Neural cell (in vitro differentiated cells): ENCODE measurements at regions not wholly inside any gene's neighbourhood (a gene's known extent, or its start where the extent isn't known, plus 50 kb on each side); places are given as distances from the start of the nearest gene placed in this dataset.

Experiments used
- H2AFZ ChIP-seq: fragments of 200-600, 300-800 bp; sonication (generic), shearing (Covaris generic); 2 replicates; pipeline ENCODE4 v1.6.0; 2014; ENCODE audit warnings: low read depth, mild to moderate bottlenecking, antibody characterized with exemption, low read length, moderate library complexity
- H3F3A ChIP-seq: fragments of 200-600 bp; shearing (Covaris generic); 2 replicates; pipeline ENCODE4 v1.6.1; 2016; ENCODE audit warnings: mild to moderate bottlenecking, moderate library complexity, mixed read lengths, antibody characterized with exemption, low read length; ENCODE audit not compliant: insufficient read depth, poor library complexity, severe bottlenecking
- H3K27ac ChIP-seq: fragments of 200-600, 300-800 bp; sonication (generic), shearing (Covaris generic); 2 replicates; pipeline ENCODE4 v1.5.1; 2014; ENCODE audit warnings: mild to moderate bottlenecking, low read length, moderate library complexity
- H3K27me3 ChIP-seq: fragments of 300-800, 200-600 bp; sonication (generic), shearing (Covaris generic); 2 replicates; pipeline ENCODE4 v1.6.0; 2014; ENCODE audit warnings: mild to moderate bottlenecking, low read depth, low read length, moderate library complexity; ENCODE audit not compliant: insufficient read depth
- H3K36me3 ChIP-seq: fragments of 300-800, 200-600 bp; sonication (generic), shearing (Covaris generic); 2 replicates; pipeline ENCODE4 v1.5.1; 2014; ENCODE audit warnings: mild to moderate bottlenecking, antibody characterized with exemption, low read length, moderate library complexity; ENCODE audit not compliant: insufficient read depth
- H3K4me2 ChIP-seq: fragments of 300-800, 200-600 bp; sonication (generic), shearing (Covaris generic); 2 replicates; pipeline ENCODE4 v1.6.0; 2014; ENCODE audit warnings: mild to moderate bottlenecking, low read length
- H3K4me3 ChIP-seq: fragments of 300-800, 200-600 bp; sonication (generic), shearing (Covaris generic); 2 replicates; pipeline ENCODE4 v1.5.1; 2014; ENCODE audit warnings: mild to moderate bottlenecking, low read length, moderate library complexity
- H3K79me2 ChIP-seq: fragments of 200-600 bp; shearing (Covaris generic); replicated peaks from 2 replicates; pipeline ENCODE4 v1.6.0; 2014; ENCODE audit warnings: mild to moderate bottlenecking, low read length, moderate library complexity; ENCODE audit not compliant: insufficient read depth
- H3K9ac ChIP-seq: fragments of 300-800, 200-600 bp; sonication (generic), shearing (Covaris generic); 2 replicates; pipeline ENCODE4 v1.6.1; 2016; ENCODE audit warnings: mild to moderate bottlenecking, low read length, mixed read lengths
- H3K9me2 ChIP-seq: fragments of 200-600 bp; shearing (Covaris generic); 2 replicates; pipeline ENCODE4 v1.6.1; 2016; ENCODE audit warnings: mild to moderate bottlenecking, low read length, mixed read lengths; ENCODE audit not compliant: insufficient read depth
- H3K9me3 ChIP-seq: fragments of 200-600, 300-800 bp; sonication (generic), shearing (Covaris generic); 2 replicates; pipeline ENCODE4 v1.6.1; 2016; ENCODE audit warnings: mild to moderate bottlenecking, mixed run types, low read length, moderate library complexity, mixed read lengths
- H4K20me1 ChIP-seq: fragments of 200-600 bp; shearing (Covaris generic); 2 replicates; pipeline ENCODE4 v1.6.1; 2016; ENCODE audit warnings: mild to moderate bottlenecking, mixed run types; ENCODE audit not compliant: insufficient read depth
- CTCF ChIP-seq: fragments of 450-650 bp; IDR thresholded peaks from 2 replicates; pipeline ENCODE4 v1.5.1; 2014; ENCODE audit warnings: antibody characterized with exemption, mild to moderate bottlenecking, moderate library complexity; ENCODE audit not compliant: poor library complexity, severe bottlenecking
- EP300 ChIP-seq: fragments of 450-650 bp; conservative IDR thresholded peaks from 2 replicates; pipeline ENCODE4 v1.6.1; 2014; ENCODE audit warnings: antibody characterized with exemption, mild to moderate bottlenecking, moderate library complexity; ENCODE audit not compliant: poor library complexity, severe bottlenecking
- EZH2 ChIP-seq: fragments of 200-600, 300-800 bp; shearing (Covaris generic), sonication (generic); IDR thresholded peaks from 2 replicates; pipeline ENCODE4 v1.6.1; 2014; ENCODE audit warnings: antibody characterized with exemption, low read length, borderline replicate concordance, mild to moderate bottlenecking; ENCODE audit not compliant: insufficient read depth, poor library complexity, severe bottlenecking
- MXI1 ChIP-seq: fragments of 450-650 bp; conservative IDR thresholded peaks from 2 replicates; pipeline ENCODE4 v1.6.1; 2014; ENCODE audit warnings: antibody characterized with exemption, mild to moderate bottlenecking; ENCODE audit not compliant: poor library complexity, severe bottlenecking
- POLR2AphosphoS5 ChIP-seq: IDR thresholded peaks from 2 replicates; pipeline ENCODE4 v1.6.1; 2012
- RAD21 ChIP-seq: fragments of 450-650 bp; conservative IDR thresholded peaks from 2 replicates; pipeline ENCODE4 v1.6.1; 2014; ENCODE audit warnings: antibody characterized with exemption, mild to moderate bottlenecking, moderate library complexity
- REST ChIP-seq: IDR thresholded peaks from 2 replicates; pipeline ENCODE4 v1.6.1; 2012; ENCODE audit warnings: borderline replicate concordance
- SMC3 ChIP-seq: fragments of 450-650 bp; conservative IDR thresholded peaks from 2 replicates; pipeline ENCODE4 v1.6.1; 2014; ENCODE audit warnings: antibody characterized with exemption, mild to moderate bottlenecking, moderate library complexity; ENCODE audit not compliant: poor library complexity
- TAF1 ChIP-seq: IDR thresholded peaks from 2 replicates; pipeline ENCODE4 v1.6.1; 2012; ENCODE audit warnings: low read depth

GRCh38 chr14:22046063-22046462 lies 372.4 kb upstream of the OR4E1 start:
- Histone ChIP-seq H3K79me2 (no peaks in the 10 kb centered on the region), H3F3A (no peaks in the 10 kb centered on the region), H3K36me3 (no peaks in the 10 kb centered on the region), H3K27ac (no peak overlapping the region), H3K4me3 (no peak overlapping the region), H3K9me3 (no peaks in the 10 kb centered on the region), H3K27me3 (no peaks in the 10 kb centered on the region), H3K4me2 (no peak overlapping the region), H3K9me2 (no peaks in the 10 kb centered on the region), H4K20me1 (no peaks in the 10 kb centered on the region), H3K9ac (no peak overlapping the region), H2AFZ (no peak overlapping the region)
- TF ChIP-seq EZH2 (no peak), TAF1 (no peak), REST (no peak), POLR2AphosphoS5 (no peak), SMC3 (no peak), EP300 (no peak), MXI1 (no peak), RAD21 (no peak), CTCF (no peak)

GRCh38 chr14:22044193-22044592 lies 370.6 kb upstream of the OR4E1 start:
- Histone ChIP-seq H3K9ac (no peak overlapping the region), H3K9me2 (no peaks in the 10 kb centered on the region), H4K20me1 (no peaks in the 10 kb centered on the region), H3K27ac (no peak overlapping the region), H3K4me2 (no peak overlapping the region), H3K4me3 (no peak overlapping the region), H3F3A (no peaks in the 10 kb centered on the region), H3K9me3 (no peaks in the 10 kb centered on the region), H2AFZ (no peak overlapping the region), H3K36me3 (no peaks in the 10 kb centered on the region), H3K79me2 (no peaks in the 10 kb centered on the region), H3K27me3 (no peaks in the 10 kb centered on the region)
- TF ChIP-seq RAD21 (no peak), MXI1 (no peak), REST (no peak), EP300 (no peak), POLR2AphosphoS5 (no peak), SMC3 (no peak), CTCF (no peak), TAF1 (no peak), EZH2 (no peak)
